B cell (primary cell): ENCODE measurements at regions not wholly inside any gene's neighbourhood (a gene's known extent, or its start where the extent isn't known, plus 50 kb on each side); places are given as distances from the start of the nearest gene placed in this dataset.

ENCODE experiments used
- EZH2 ChIP-seq: IDR thresholded peaks from 2 replicates; pipeline ENCODE4 v1.6.1; 2012; ENCODE audit warnings: borderline replicate concordance, low read depth, mild to moderate bottlenecking, moderate library complexity, low read length; ENCODE audit not compliant: insufficient read depth, poor library complexity, severe bottlenecking
- TF ChIP-seq, protein P1 (sequence below): fragments of 200-600 bp; IDR thresholded peaks from one replicate; pipeline ENCODE4 v1.8.0; 2022; ENCODE audit warnings: antibody characterized with exemption, mild to moderate bottlenecking

DNA sequence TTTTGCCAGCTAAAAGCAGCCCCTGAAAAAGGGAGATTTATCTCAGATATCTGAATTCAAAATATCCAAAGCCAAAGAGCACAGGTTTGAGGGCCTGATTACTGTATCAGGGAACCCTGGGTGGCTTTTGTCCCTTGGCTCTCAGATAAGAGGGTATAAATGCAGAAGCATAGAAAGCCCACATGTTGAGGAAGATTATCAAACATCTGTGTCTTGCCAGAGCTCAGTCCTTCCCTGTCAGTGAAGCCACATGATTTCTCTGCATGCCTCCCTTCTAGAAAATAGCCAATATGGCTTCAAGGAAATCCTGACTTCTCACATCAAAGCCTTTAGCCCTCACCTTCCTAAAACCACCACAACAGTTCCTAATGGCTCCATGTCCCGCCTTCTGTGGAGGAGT, 408.0 kb upstream of the DMAC1 start:
- TF ChIP-seq, protein P1, sequence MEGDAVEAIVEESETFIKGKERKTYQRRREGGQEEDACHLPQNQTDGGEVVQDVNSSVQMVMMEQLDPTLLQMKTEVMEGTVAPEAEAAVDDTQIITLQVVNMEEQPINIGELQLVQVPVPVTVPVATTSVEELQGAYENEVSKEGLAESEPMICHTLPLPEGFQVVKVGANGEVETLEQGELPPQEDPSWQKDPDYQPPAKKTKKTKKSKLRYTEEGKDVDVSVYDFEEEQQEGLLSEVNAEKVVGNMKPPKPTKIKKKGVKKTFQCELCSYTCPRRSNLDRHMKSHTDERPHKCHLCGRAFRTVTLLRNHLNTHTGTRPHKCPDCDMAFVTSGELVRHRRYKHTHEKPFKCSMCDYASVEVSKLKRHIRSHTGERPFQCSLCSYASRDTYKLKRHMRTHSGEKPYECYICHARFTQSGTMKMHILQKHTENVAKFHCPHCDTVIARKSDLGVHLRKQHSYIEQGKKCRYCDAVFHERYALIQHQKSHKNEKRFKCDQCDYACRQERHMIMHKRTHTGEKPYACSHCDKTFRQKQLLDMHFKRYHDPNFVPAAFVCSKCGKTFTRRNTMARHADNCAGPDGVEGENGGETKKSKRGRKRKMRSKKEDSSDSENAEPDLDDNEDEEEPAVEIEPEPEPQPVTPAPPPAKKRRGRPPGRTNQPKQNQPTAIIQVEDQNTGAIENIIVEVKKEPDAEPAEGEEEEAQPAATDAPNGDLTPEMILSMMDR = no peak
- no peak for TF ChIP-seq EZH2
